Stimulated activated naive CD4-positive, alpha-beta T cell (primary cell): ENCODE measurements at regions not wholly inside any gene's neighbourhood (a gene's known extent, or its start where the extent isn't known, plus 50 kb on each side); places are given as distances from the start of the nearest gene placed in this dataset.
"Not testable (repeated sequence)": the region's sequence is repeated elsewhere in the genome, so short reads cannot be mapped to it uniquely, and the experiment has no call there.

Experiments used
- DNase-seq, 6 experiments: peaks; one replicate each; lab custom pipeline; 2025; lab: John Stamatoyannopoulos, UW

- not testable (repeated sequence) for DNase-seq
These were observed 158.0 kb downstream of the GNAI1 start for GRCh38 chr7:80292634-80293033.

GRCh38 chr7:80288175-80289122 lies 153.8 kb downstream of the GNAI1 start:
- no peak for DNase-seq

- DNase-seq = no peak
These were observed 153.0 kb downstream of the GNAI1 start for GRCh38 chr7:80287400-80288174.

- no peak for DNase-seq
These were observed 152.0 kb downstream of the GNAI1 start for GRCh38 chr7:80286611-80287010.

- DNase-seq = no peak
These were observed 150.2 kb downstream of the GNAI1 start for GRCh38 chr7:80284855-80285254.

- DNase-seq = no peak
These were observed 145.1 kb downstream of the GNAI1 start for GRCh38 chr7:80279760-80280159.

- DNase-seq = no peak
These were observed 144.1 kb downstream of the GNAI1 start for GRCh38 chr7:80278737-80279136.

- no peak for DNase-seq
These were observed 143.1 kb downstream of the GNAI1 start for GRCh38 chr7:80277434-80278427.
